C4-2B (cell line): ENCODE measurements at regions not wholly inside any gene's neighbourhood (a gene's known extent, or its start where the extent isn't known, plus 50 kb on each side); places are given as distances from the start of the nearest gene placed in this dataset.

ENCODE experiments used
- ZFX ChIP-seq: fragments of 450-650 bp; IDR thresholded peaks from 2 replicates; pipeline ENCODE4 v1.6.1; 2017
- TF ChIP-seq, protein P1 (sequence below): fragments of 450-650 bp; conservative IDR thresholded peaks from 2 replicates; pipeline ENCODE4 v1.5.1; 2017; ENCODE audit warnings: mild to moderate bottlenecking

- TF ChIP-seq, protein P1, sequence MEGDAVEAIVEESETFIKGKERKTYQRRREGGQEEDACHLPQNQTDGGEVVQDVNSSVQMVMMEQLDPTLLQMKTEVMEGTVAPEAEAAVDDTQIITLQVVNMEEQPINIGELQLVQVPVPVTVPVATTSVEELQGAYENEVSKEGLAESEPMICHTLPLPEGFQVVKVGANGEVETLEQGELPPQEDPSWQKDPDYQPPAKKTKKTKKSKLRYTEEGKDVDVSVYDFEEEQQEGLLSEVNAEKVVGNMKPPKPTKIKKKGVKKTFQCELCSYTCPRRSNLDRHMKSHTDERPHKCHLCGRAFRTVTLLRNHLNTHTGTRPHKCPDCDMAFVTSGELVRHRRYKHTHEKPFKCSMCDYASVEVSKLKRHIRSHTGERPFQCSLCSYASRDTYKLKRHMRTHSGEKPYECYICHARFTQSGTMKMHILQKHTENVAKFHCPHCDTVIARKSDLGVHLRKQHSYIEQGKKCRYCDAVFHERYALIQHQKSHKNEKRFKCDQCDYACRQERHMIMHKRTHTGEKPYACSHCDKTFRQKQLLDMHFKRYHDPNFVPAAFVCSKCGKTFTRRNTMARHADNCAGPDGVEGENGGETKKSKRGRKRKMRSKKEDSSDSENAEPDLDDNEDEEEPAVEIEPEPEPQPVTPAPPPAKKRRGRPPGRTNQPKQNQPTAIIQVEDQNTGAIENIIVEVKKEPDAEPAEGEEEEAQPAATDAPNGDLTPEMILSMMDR = no peak
- no peak for TF ChIP-seq ZFX
These were observed 110.8 kb downstream of the NPAP1 start for GRCh38 chr15:24786347-24786746.
